ENCODE measurements at regions not wholly inside any gene's neighbourhood (a gene's known extent, or its start where the extent isn't known, plus 50 kb on each side); places are given as distances from the start of the nearest gene placed in this dataset.

DNA sequence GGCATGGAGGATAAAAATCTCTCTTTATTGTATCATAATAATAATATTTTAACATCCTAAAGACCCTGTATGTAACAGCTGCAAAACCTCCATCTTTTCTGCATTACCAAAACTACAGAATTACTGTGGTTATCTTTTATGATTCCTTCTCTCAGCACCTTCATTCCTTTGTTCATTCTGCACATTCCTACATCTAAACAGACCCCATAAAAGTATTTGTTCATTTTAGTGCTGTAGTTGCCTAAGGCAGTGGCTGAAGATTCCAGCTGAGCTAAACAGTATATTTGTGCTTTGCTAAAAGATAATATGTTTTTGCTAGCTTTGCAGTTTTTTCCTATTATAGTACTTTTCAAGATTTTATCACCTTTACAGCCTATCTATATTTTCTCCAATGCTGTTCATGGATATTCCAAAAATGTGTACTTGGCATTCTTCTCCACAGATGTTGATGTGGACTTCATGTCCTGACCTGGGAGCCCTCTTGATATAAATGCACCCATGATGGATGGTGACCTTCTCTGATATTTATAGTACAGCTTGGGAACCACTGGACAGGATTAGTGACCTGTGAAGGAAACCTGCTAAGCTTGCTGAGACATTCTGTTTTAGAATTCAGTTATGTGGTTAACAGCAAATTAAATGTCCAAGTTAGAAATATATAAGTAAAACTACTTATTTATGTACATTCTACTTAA lies 2832.9 kb upstream of the PCDH20 start:
- no peak overlapping the region for H3K27ac ChIP-seq
- H3K36me3 ChIP-seq: no peaks in the 10 kb centered on the region
- no peak for TF ChIP-seq CTCF (IDR thresholded peaks at IDR 0.05)
- H3K27me3 ChIP-seq: no peaks in the 10 kb centered on the region
- no peaks in the 10 kb centered on the region for H3K4me1 ChIP-seq
- peaks cover 0 to 19% of the 10 kb centered on the region in 2 donors for H3K9me3 ChIP-seq
- DNase-seq (ENCODE audit: low spot score): no peak
- no peak overlapping the region for H3K4me3 ChIP-seq

DNA sequence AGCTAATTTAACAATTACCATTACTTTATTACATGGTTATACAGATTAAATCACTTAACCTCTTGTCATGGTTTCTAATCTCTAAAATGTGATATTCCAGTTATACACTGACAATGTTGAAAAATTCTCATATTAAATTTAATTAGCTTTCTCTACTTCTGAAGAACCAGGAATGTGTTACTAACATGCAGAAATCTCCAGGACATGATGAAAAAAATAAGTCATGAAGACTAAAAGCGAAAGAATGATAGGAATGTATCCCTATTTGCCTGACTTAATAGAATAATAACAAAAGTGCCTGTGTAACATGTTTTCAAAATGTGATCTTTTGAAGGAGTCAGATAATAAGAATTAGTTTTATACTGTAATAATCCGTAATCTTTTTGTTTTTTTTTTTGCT lies 2823.7 kb upstream of the PCDH20 start:
- Histone ChIP-seq H3K27me3 (no peaks in the 10 kb centered on the region), H3K4me1 (no peaks in the 10 kb centered on the region), H3K4me3 (no peak overlapping the region), H3K27ac (no peak overlapping the region), H3K9me3 (no peaks in the 10 kb centered on the region), H3K36me3 (no peaks in the 10 kb centered on the region)
- DNase-seq (ENCODE audit: low spot score): no peak
- no peak for TF ChIP-seq CTCF (IDR thresholded peaks at IDR 0.05)

- no peaks in the 10 kb centered on the region for H3K4me1 ChIP-seq
- H3K9me3 ChIP-seq: no peaks in the 10 kb centered on the region
- no peak overlapping the region for H3K4me3 ChIP-seq
- no peaks in the 10 kb centered on the region for H3K36me3 ChIP-seq
- no peaks in the 10 kb centered on the region for H3K27me3 ChIP-seq
- TF ChIP-seq CTCF (IDR thresholded peaks at IDR 0.05): no peak
- no peak for DNase-seq (ENCODE audit: low spot score)
- no peak overlapping the region for H3K27ac ChIP-seq
Observed at GRCh38 chr13:64234255-64234654, 2818.6 kb upstream of the PCDH20 start.

DNA sequence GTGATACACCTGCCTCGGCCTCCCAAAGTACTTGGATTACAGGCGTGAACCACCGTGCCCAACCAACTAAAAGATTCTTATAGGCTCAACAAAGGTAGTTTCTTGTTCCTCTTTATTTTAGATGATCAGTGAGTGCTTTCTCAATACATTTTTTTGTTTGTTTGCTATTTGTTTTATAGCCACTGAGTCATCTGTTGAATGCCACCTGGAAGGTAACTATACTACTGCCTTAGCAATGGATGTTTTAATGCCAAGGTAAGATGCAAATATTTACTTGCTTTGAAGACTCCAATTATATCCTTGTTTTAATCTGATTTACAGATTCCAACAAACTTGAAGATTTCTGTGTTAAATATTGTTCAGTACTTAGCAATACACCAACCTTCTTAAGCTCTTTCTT lies 2807.4 kb upstream of the PCDH20 start:
- Histone ChIP-seq H3K27me3 (no peaks in the 10 kb centered on the region), H3K36me3 (no peaks in the 10 kb centered on the region), H3K9me3 (no peaks in the 10 kb centered on the region), H3K4me1 (no peaks in the 10 kb centered on the region), H3K4me3 (no peak overlapping the region), H3K27ac (no peak overlapping the region)
- no peak for TF ChIP-seq CTCF (IDR thresholded peaks at IDR 0.05)
- no peak for DNase-seq (ENCODE audit: low spot score)

GRCh38 chr13:64206430-64207225 lies 2791.0 kb upstream of the PCDH20 start:
- Histone ChIP-seq H3K9me3 (no peaks in the 10 kb centered on the region), H3K27ac (no peak overlapping the region), H3K27me3 (no peaks in the 10 kb centered on the region), H3K4me1 (no peaks in the 10 kb centered on the region), H3K36me3 (no peaks in the 10 kb centered on the region), H3K4me3 (no peak overlapping the region)
- DNase-seq (ENCODE audit: low spot score): no peak
- TF ChIP-seq CTCF (IDR thresholded peaks at IDR 0.05): no peak
